Cardiac septum (tissue), 1 donor: ENCODE measurements at regions not wholly inside any gene's neighbourhood (a gene's known extent, or its start where the extent isn't known, plus 50 kb on each side); places are given as distances from the start of the nearest gene placed in this dataset.

ENCODE experiments used
- DNase-seq: peaks from one replicate; pipeline ENCODE4 v3.0.0-alpha.2; 2020; ENCODE audit warnings: low spot score
- intact Hi-C: fragments of 100-400 bp; cut with DNase I; formaldehyde crosslinking; loops from one replicate; pipeline ENCODE4 v1.14.0; 2022
- donor health status: DM: no; HTN: no; CAD: no.

GRCh38 chr5:143554187-143554717 is 150.8 kb upstream of the NR3C1 start:
- DNase-seq, result no peak
- intact Hi-C loops, result no loop called here

- intact Hi-C loops, result no loop called here
- DNase-seq, result no peak
These were observed 149.2 kb upstream of the NR3C1 start for GRCh38 chr5:143552680-143553079.

- DNase-seq, result no peak
- intact Hi-C loops, result no loop called here
These were observed 148.3 kb upstream of the NR3C1 start for GRCh38 chr5:143551820-143552251.

- intact Hi-C loops, result no loop called here
- DNase-seq, result no peak
These were observed 147.6 kb upstream of the NR3C1 start for GRCh38 chr5:143550986-143551630.

- no peak for DNase-seq
- intact Hi-C loops, result no loop called here
These were observed 143.9 kb upstream of the NR3C1 start for GRCh38 chr5:143547342-143547741.

GRCh38 chr5:143546394-143546793 is 142.9 kb upstream of the NR3C1 start:
- intact Hi-C loops, result no loop called here
- no peak for DNase-seq

DNA sequence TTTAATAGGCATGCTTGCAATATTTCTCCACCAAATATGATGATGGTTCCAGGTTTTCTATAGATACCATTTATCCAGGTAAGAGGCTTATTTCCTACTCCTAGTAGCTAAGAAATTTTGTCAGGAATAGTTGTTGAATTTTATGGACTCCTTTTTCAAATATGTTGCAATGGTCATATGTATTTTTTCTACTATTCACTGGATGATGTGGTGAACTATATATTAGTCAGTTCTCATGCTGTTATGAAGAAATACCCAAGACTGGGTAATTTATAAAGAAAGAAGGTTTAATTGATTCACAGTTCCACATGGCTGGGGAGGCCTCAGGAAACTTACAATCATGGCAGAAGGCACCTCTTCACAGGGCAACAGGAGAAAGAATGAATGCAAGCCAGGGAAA is 141.1 kb upstream of the NR3C1 start:
- intact Hi-C loops, result loop anchor here (5.0 kb wide), 1 partner anchor 47 kb away; no protein-coding TSS in a partner anchor
- no peak for DNase-seq

GRCh38 chr5:143543358-143544255 is 140.1 kb upstream of the NR3C1 start:
- intact Hi-C loops, result loop anchor here (5.0 kb wide), 1 partner anchor 46 kb away; no protein-coding TSS in a partner anchor

GRCh38 chr5:143542798-143543144 is 139.3 kb upstream of the NR3C1 start:
- no peak for DNase-seq
- intact Hi-C loops, result loop anchor here (5.0 kb wide), 1 partner anchor 45 kb away; no protein-coding TSS in a partner anchor

More at GRCh38 chr5:143543358-143544255, 140.1 kb upstream of the NR3C1 start:
- no peak for DNase-seq

DNA sequence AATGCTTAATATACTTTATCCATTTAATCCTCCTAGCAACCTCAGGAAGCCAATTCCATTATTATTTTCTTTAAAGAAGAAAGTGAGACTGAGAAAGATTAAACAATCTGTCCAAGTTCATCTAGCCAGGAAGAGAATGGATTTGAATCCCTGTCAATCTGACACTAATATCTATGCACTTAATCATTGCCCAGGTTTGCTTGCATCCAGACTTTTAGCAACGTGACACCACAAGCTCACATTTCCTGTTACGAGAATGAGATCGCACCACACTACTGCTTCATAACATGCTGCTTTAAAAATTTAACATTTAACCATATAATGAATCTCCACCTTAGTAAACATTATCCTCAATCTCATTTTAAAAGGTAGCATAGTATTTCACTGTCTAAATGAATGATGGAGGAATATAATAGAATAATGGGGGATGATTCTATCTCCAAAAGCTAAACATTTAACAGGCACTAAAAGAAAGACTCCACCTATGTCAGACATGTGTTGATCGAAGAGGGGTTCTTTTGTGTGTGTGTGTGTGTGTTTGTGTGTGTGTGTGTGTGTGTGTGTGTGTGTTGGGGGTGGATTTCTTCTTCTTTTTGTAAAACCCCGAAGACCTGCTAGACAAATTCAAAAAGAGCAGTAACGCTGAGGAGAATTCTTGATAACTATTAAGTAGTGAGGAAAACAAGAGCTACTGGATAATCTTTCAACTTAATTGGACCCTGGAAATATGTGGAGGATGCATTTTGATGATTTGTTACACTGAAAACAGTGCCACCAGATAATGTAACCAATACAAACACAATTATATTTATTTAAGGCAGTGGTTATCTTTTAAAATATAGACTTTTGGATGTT is 138.7 kb upstream of the NR3C1 start:
- intact Hi-C loops, result loop anchor here (5.0 kb wide), 1 partner anchor 45 kb away; no protein-coding TSS in a partner anchor
- DNase-seq, result no peak

DNA sequence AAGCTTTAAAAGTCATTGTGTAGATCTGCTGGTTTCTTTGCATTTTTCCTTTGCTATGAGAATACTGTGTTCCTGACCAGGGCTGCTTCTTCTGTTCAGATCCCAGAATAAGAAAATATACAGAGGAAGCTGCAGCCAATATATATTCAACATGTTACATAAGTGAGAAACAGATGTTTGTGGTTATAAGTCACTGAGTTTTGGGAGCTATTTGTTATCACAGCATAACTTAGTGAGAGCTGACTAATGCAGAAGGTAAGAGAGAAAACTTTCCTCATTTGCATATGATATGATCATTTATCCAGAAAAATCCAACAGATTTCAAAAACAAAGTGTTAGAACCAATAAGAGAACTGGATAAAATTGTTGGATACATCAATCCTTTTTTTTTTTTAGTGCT is 136.3 kb upstream of the NR3C1 start:
- intact Hi-C loops, result loop anchor here (5.0 kb wide), 1 partner anchor 42 kb away; no protein-coding TSS in a partner anchor
- no peak for DNase-seq

DNA sequence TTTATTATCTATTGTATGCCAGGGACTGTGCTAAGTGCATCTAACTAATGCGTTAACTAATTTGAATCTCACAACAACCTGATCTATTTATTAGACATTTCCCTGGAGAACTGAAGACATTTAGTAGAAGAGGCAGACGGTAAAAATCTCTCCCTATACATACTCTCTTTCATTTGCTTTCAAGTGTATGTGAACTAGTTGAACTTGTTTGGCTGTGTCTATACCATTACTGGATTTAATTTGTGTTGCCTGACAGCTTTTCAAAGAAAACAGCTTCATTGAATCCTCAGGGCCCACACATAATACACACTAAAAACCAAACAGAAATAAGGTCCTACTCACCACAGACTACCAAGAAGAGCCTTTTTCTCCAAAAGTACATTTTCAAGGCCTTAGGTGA is 133.6 kb upstream of the NR3C1 start:
- intact Hi-C loops, result no loop called here
- DNase-seq, result no peak

DNA sequence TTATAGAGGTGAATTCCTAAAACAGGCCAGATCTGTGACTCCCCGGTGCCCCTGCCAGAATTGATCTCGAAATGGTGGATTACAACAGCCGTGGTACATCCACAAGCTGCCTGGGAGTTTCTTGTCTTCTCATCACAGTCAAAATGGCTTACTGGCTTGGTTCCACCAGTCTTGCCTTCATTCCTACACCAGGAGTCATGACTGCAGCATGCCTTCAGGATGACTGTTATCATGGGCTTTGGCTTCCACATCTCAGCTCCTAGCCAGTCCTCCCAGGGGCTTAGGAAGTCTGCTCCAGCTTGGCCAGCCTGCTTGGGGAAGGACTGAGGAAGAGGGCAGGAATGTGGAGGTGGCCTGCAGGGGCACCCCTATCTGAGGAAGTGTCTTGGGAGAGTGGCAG is 132.9 kb upstream of the NR3C1 start:
- intact Hi-C loops, result no loop called here
- no peak for DNase-seq

DNA sequence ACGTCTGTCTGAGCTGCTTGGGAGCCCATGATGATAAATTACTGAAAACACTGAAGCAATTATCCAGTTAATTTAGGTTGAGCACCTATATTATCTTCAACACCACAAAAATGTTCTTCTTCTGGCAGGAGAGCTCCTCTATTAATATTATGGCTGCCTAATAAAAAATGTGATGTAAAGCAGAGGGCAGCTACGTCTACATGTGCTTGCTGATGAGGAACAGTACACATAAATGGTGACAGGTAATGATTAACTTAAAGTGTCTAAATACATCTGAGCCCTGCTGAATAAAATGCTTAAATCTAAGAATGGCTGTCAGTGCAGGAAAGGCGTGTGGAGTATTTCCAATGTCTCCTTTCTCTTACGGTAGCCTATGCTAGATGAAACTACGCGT is 131.3 kb upstream of the NR3C1 start:
- intact Hi-C loops, result no loop called here
- DNase-seq, result no peak

- no peak for DNase-seq
- intact Hi-C loops, result no loop called here
These were observed 130.7 kb upstream of the NR3C1 start for GRCh38 chr5:143533978-143534760.

- no peak for DNase-seq
- intact Hi-C loops, result no loop called here
These were observed 130.0 kb upstream of the NR3C1 start for GRCh38 chr5:143533475-143533874.

DNA sequence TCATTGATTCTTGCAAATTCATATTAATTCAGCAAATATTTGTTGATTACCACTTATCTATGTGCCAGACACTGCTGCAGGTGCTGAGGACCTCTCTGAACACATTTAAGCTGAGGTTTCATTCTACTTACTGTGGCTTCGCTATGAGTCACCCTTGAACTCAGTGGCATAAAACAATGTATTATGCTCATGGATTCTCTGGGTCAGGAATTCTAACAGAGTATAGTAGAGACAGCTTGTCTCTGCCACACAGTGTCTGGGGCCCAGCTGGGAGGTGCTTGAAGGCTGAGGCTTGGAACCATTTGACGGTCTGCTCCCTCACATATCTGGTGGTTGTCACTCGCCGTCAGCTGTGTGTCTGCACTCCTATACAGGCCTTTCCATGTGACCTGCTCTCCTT is 124.3 kb upstream of the NR3C1 start:
- intact Hi-C loops, result no loop called here
- no peak for DNase-seq

- intact Hi-C loops, result no loop called here
- no peak for DNase-seq
These were observed 121.7 kb upstream of the NR3C1 start for GRCh38 chr5:143525176-143525575.
